Keratinocyte (primary cell): ENCODE measurements at regions not wholly inside any gene's neighbourhood (a gene's known extent, or its start where the extent isn't known, plus 50 kb on each side); places are given as distances from the start of the nearest gene placed in this dataset.

Experiments
- EZH2 ChIP-seq: IDR thresholded peaks from one replicate; pipeline ENCODE4 v1.6.1; 2012; ENCODE audit warnings: inconsistent platforms, mild to moderate bottlenecking, low read length, moderate library complexity
- TF ChIP-seq, protein P1 (sequence below), 3 experiments: IDR thresholded peaks in 1 of 3; conservative IDR thresholded peaks in 1 of 3; optimal IDR thresholded peaks in 1 of 3; 2 replicates in 2 of 3; 3 replicates in 1 of 3; pipeline versions ENCODE3 to v1.5.1; 2011; ENCODE audit warnings: low read length in 3 of 3, mild to moderate bottlenecking in 3 of 3, moderate library complexity in 2 of 3, control low read depth in 1 of 3, inconsistent platforms in 1 of 3; ENCODE audit not compliant: insufficient read depth in 2 of 3; ENCODE audit errors: extremely low read depth in 1 of 3

DNA sequence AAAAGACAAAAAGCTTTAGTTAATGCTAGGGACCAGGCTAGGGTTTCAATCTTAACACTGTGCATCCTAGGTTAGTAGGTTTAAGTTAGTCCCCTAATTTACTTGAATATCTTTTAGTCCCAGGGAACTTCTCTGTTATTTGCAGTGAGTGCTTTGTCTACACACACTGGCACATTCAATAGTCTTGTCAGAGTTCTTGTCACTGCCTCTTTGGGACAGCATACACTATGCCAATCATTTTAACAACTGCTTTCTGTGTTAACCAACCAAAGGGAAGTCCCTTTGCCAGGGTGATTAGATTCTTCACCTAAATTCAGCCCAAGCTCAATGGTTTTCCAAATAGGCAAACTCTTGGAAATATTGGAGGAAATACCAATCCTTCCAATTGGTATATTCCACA lies 221.8 kb upstream of the IGFBP7 start:
- TF ChIP-seq EZH2 = no peak
- TF ChIP-seq, protein P1, sequence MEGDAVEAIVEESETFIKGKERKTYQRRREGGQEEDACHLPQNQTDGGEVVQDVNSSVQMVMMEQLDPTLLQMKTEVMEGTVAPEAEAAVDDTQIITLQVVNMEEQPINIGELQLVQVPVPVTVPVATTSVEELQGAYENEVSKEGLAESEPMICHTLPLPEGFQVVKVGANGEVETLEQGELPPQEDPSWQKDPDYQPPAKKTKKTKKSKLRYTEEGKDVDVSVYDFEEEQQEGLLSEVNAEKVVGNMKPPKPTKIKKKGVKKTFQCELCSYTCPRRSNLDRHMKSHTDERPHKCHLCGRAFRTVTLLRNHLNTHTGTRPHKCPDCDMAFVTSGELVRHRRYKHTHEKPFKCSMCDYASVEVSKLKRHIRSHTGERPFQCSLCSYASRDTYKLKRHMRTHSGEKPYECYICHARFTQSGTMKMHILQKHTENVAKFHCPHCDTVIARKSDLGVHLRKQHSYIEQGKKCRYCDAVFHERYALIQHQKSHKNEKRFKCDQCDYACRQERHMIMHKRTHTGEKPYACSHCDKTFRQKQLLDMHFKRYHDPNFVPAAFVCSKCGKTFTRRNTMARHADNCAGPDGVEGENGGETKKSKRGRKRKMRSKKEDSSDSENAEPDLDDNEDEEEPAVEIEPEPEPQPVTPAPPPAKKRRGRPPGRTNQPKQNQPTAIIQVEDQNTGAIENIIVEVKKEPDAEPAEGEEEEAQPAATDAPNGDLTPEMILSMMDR (optimal IDR thresholded peaks at IDR 0.05 in 1 of 3, IDR thresholded peaks at IDR 0.05 in 1 of 3, conservative IDR thresholded peaks at IDR 0.05 in 1 of 3; ENCODE audit: extremely low read depth in 1 of 3, insufficient read depth in 2 of 3, low read length in 3 of 3) = no peak
